PC-3 (cell line): ENCODE measurements at regions not wholly inside any gene's neighbourhood (a gene's known extent, or its start where the extent isn't known, plus 50 kb on each side); places are given as distances from the start of the nearest gene placed in this dataset.

ENCODE experiments used
- ATAC-seq: fragments of 200-7000 bp; cut with Tn5 transposase; 2 replicates; pipeline ENCODE4 v1.9.1; 2020; ENCODE audit warnings: mild to moderate bottlenecking, moderate library complexity
- BruUV-seq: library from RNA; stranded (reverse); fragments of 400-500 nt; replicated peaks from 2 replicates; lab custom pipeline; 2021; lab: Mats Ljungman, UMichigan
- CTCF ChIA-PET: fragments of 300-600 bp; sonication (Branson Sonifier 250); formaldehyde crosslinking; loops from one replicate; lab custom pipeline; 2022; ENCODE audit warnings: antibody characterized with exemption; lab: Charles Lee
- POLR2A ChIA-PET: fragments of 300-600 bp; sonication (Branson Sonifier 250); formaldehyde crosslinking; loops from one replicate; lab custom pipeline; 2022; ENCODE audit warnings: antibody characterized with exemption; ENCODE audit not compliant: unreplicated experiment; lab: Charles Lee
- DNase-seq: peaks from one replicate; pipeline ENCODE4 v3.0.0-alpha.2; 2015
- H2AFZ ChIP-seq: fragments of 300-600 bp; sonication (generic); 2 replicates; pipeline ENCODE4 v1.6.0; 2016; ENCODE audit warnings: antibody characterized with exemption, low read length
- H3F3A ChIP-seq: fragments of 300-600 bp; sonication (generic); one replicate; pipeline ENCODE4 v1.6.0; 2017; ENCODE audit warnings: antibody characterized with exemption, low read length, control low read depth, mild to moderate bottlenecking; ENCODE audit not compliant: unreplicated experiment
- H3K27ac ChIP-seq: fragments of 300-600 bp; sonication (generic); 2 replicates; pipeline ENCODE4 v1.5.1; 2016; ENCODE audit warnings: mild to moderate bottlenecking, low read length
- H3K27me3 ChIP-seq: fragments of 300-600 bp; sonication (generic); 2 replicates; pipeline ENCODE4 v1.6.1; 2016; ENCODE audit warnings: low read length, mixed read lengths
- H3K36me3 ChIP-seq: fragments of 300-600 bp; sonication (generic); 2 replicates; pipeline ENCODE4 v1.6.1; 2016; ENCODE audit warnings: low read depth, mixed run types, low read length, mixed read lengths
- H3K4me1 ChIP-seq: fragments of 300-600 bp; sonication (generic); 2 replicates; pipeline ENCODE4 v1.5.1; 2016; ENCODE audit warnings: low read length; ENCODE audit not compliant: insufficient read depth
- H3K4me2 ChIP-seq: fragments of 300-600 bp; sonication (generic); 2 replicates; pipeline ENCODE4 v1.6.0; 2016; ENCODE audit warnings: low read length
- H3K4me3 ChIP-seq: fragments of 300-600 bp; sonication (generic); 2 replicates; pipeline ENCODE4 v1.5.1; 2016; ENCODE audit warnings: mild to moderate bottlenecking, low read length, mixed read lengths
- H3K79me2 ChIP-seq: fragments of 300-600 bp; sonication (generic); 2 replicates; pipeline ENCODE4 v1.6.1; 2017; ENCODE audit warnings: low read length, mixed read lengths
- H3K9ac ChIP-seq: fragments of 300-600 bp; sonication (generic); 2 replicates; pipeline ENCODE4 v1.6.0; 2016; ENCODE audit warnings: mild to moderate bottlenecking, low read length
- H3K9me2 ChIP-seq: fragments of 300-600 bp; sonication (generic); replicated peaks from 2 replicates; pipeline ENCODE4 v1.6.1; 2016; ENCODE audit warnings: mixed run types, low read length, mixed read lengths
- H3K9me3 ChIP-seq: fragments of 300-600 bp; sonication (generic); 2 replicates; pipeline ENCODE4 v1.6.1; 2016; ENCODE audit warnings: low read length, mixed read lengths
- H4K20me1 ChIP-seq: fragments of 300-600 bp; sonication (generic); 2 replicates; pipeline ENCODE4 v1.6.1; 2016; ENCODE audit warnings: low read length, mixed read lengths
- CTCF ChIP-seq: fragments of 300-600 bp; sonication (generic); conservative IDR thresholded peaks from 2 replicates; pipeline ENCODE4 v1.5.1; 2017; ENCODE audit warnings: antibody characterized with exemption, low read depth, mild to moderate bottlenecking, low read length
- EZH2 ChIP-seq: fragments of 300-600 bp; sonication (generic); IDR thresholded peaks from one replicate; pipeline ENCODE4 v1.6.1; 2017; ENCODE audit warnings: antibody characterized with exemption, mild to moderate bottlenecking, low read length; ENCODE audit not compliant: unreplicated experiment
- EZH2phosphoT487 ChIP-seq: fragments of 300-600 bp; sonication (generic); IDR thresholded peaks from 2 replicates; pipeline ENCODE4 v1.6.1; 2018; ENCODE audit warnings: mild to moderate bottlenecking, antibody characterized with exemption, low read length, borderline replicate concordance
- intact Hi-C: fragments of 100-400 bp; cut with micrococcal nuclease; formaldehyde crosslinking; loops from 2 replicates; pipeline ENCODE4 v1.9.0; 2023

GRCh38 chr3:156760333-156760732 lies 65.8 kb upstream of the LEKR1 start:
- ATAC-seq (no peak), DNase-seq (no peak)
- H3K79me2 ChIP-seq: no peaks in the 10 kb centered on the region
- no peak for TF ChIP-seq EZH2phosphoT487
- no peak for TF ChIP-seq CTCF
- no peak for TF ChIP-seq EZH2
- no peaks in the 10 kb centered on the region for H3K27me3 ChIP-seq
- ChIA-PET POLR2A (interaction anchor here (0.6 kb wide), 1 partner anchor 20 kb away, joined by 3 read pairs; no protein-coding TSS in a partner anchor), CTCF (no interaction called here)
- no peaks in the 10 kb centered on the region for H3K36me3 ChIP-seq
- H3K9ac ChIP-seq: no peak overlapping the region
- no peak overlapping the region for H3K4me2 ChIP-seq
- no TSS peak for BruUV-seq
- no peaks in the 10 kb centered on the region for H3K9me2 ChIP-seq
- H2AFZ ChIP-seq: no peak overlapping the region
- no peak overlapping the region for H3K27ac ChIP-seq
- H4K20me1 ChIP-seq: no peaks in the 10 kb centered on the region
- H3K9me3 ChIP-seq: peaks cover 7% of the 10 kb centered on the region; the same call in 1 of the 2 replicates
- H3K4me1 ChIP-seq: 0 out of 2 replicates have a peak, but pooled peaks cover 5% of the 10 kb centered on the region
- no peak overlapping the region for H3K4me3 ChIP-seq
- intact Hi-C loops: loop anchor here (5.0 kb wide), 1 partner anchor 38 kb away; no protein-coding TSS in a partner anchor
- H3F3A ChIP-seq: no peaks in the 10 kb centered on the region

GRCh38 chr3:156761007-156761406 lies 65.1 kb upstream of the LEKR1 start:
- ChIA-PET CTCF (no interaction called here), POLR2A (no interaction called here)
- BruUV-seq: no TSS peak
- Histone ChIP-seq H2AFZ (no peak overlapping the region), H3K9me2 (no peaks in the 10 kb centered on the region), H3K9ac (no peak overlapping the region), H3F3A (no peaks in the 10 kb centered on the region), H3K27me3 (no peaks in the 10 kb centered on the region), H3K79me2 (no peaks in the 10 kb centered on the region), H3K27ac (no peak overlapping the region), H3K4me3 (no peak overlapping the region), H3K4me2 (no peak overlapping the region), H4K20me1 (no peaks in the 10 kb centered on the region), H3K9me3 (peaks cover 7% of the 10 kb centered on the region; the same call in 1 of the 2 replicates), H3K4me1 (0 out of 2 replicates have a peak, but pooled peaks cover 6% of the 10 kb centered on the region), H3K36me3 (no peaks in the 10 kb centered on the region)
- no peak for TF ChIP-seq EZH2phosphoT487
- TF ChIP-seq EZH2: no peak
- TF ChIP-seq CTCF: no peak
- DNase-seq (no peak), ATAC-seq (no peak)
- intact Hi-C loops: loop anchor here (5.0 kb wide), 1 partner anchor 39 kb away; no protein-coding TSS in a partner anchor

- H3K9ac ChIP-seq: no peak overlapping the region
- H3K4me2 ChIP-seq: no peak overlapping the region
- no peak overlapping the region for H2AFZ ChIP-seq
- 0 out of 2 replicates have a peak, but pooled peaks cover 6% of the 10 kb centered on the region for H3K4me1 ChIP-seq
- H3F3A ChIP-seq: no peaks in the 10 kb centered on the region
- no peaks in the 10 kb centered on the region for H4K20me1 ChIP-seq
- POLR2A ChIA-PET: no interaction called here
- CTCF ChIA-PET: no interaction called here
- H3K36me3 ChIP-seq: no peaks in the 10 kb centered on the region
- no peak overlapping the region for H3K27ac ChIP-seq
- H3K79me2 ChIP-seq: no peaks in the 10 kb centered on the region
- H3K4me3 ChIP-seq: no peak overlapping the region
- DNase-seq: peak; percentile 10
- ATAC-seq: no peak
- intact Hi-C loops: loop anchor here (5.0 kb wide), 1 partner anchor 40 kb away; no protein-coding TSS in a partner anchor
- H3K9me3 ChIP-seq: peaks cover 7% of the 10 kb centered on the region; the same call in 1 of the 2 replicates
- TF ChIP-seq EZH2 (no peak), EZH2phosphoT487 (no peak), CTCF (0 out of 2 replicates have a peak, but pooled peaks have one; percentile 25)
- H3K27me3 ChIP-seq: no peaks in the 10 kb centered on the region
- no TSS peak for BruUV-seq
- no peaks in the 10 kb centered on the region for H3K9me2 ChIP-seq
Observed at GRCh38 chr3:156761713-156762451, 64.3 kb upstream of the LEKR1 start.
